GM19372 (cell line): ENCODE measurements at regions not wholly inside any gene's neighbourhood (a gene's known extent, or its start where the extent isn't known, plus 50 kb on each side); places are given as distances from the start of the nearest gene placed in this dataset.
"Not testable (repeated sequence)": the region's sequence is repeated elsewhere in the genome, so short reads cannot be mapped to it uniquely, and the experiment has no call there.

Experiments used
- ATAC-seq: cut with Tn5 transposase; IDR thresholded peaks from one replicate; pipeline ENCODE4 v1.9.1; 2021; ENCODE audit warnings: mild to moderate bottlenecking, low read depth, moderate library complexity; ENCODE audit not compliant: unreplicated experiment

DNA sequence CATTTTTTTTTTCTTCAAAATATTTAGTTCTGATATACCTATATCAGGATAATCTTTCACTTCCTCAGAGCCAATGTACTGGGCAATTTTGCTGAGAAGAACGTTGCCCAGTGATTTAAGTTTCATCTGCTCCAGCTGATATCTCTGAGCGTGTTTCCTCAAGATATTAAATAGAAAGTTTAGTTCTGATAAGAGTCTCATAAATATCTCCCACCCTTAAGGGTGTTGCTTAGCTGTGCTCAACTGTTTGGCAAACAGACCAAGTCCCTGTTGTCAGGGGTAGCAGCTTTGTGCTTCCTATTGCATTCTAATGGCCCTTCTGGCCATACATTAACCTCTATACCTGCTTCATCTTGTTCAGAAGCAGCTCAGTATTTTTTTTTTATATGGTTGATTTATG is 84.7 kb upstream of the GPR141 start:
- no peak for ATAC-seq

DNA sequence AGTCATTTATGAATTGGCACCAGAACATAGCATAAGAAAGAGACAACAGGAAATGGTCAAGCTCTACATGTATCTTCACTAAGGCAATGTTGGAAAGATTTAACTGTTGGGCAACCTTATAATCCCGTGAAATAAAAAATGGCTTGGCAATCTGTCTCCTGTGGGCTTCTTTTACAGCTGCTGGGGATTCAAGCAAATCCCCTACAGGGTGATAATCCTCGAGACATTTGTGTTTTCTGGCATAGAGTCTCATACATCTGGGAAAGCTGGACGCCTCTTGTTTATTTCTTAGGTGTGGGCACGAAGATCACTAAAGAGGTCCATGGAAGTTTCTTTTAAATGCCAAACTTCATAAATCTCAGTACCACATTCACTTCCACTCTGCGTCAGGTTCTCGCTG is 82.2 kb upstream of the GPR141 start:
- ATAC-seq = no peak

DNA sequence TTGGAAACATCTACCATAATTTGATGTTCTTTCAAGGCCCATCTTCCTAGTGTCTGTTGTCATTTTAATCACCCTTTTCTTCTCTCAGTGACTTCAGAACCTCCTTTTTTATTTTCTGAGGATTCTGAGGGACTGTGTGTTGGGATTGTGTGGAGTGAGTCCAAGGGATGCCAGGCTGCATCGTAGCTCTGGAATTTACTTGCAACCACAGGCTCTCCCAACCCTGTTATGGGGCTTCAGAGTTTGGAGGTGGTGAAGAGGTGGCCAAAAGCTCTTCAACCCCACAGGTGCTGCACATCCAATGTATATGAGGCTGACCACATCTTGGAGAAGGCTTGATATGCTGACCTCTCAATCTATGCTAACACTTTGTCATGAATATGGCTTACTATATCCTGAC is 79.5 kb upstream of the GPR141 start:
- no peak for ATAC-seq

DNA sequence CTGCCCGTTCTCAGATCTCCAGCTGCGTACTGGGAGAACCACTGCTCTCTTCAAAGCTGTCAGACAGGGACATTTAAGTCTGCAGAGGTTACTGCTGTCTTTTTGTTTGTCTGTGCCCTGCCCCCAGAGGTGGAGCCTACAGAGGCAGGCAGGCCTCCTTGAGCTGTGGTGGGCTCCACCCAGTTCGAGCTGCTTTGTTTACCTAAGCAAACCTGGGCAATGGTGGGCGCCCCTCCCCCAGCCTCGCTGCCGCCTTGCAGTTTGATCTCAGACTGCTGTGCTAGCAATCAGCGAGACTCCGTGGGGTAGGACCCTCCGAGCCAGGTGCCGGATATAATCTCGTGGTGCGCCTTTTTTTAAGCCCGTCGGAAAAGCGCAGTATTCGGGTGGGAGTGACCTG is 66.2 kb upstream of the GPR141 start:
- not testable (repeated sequence) for ATAC-seq

DNA sequence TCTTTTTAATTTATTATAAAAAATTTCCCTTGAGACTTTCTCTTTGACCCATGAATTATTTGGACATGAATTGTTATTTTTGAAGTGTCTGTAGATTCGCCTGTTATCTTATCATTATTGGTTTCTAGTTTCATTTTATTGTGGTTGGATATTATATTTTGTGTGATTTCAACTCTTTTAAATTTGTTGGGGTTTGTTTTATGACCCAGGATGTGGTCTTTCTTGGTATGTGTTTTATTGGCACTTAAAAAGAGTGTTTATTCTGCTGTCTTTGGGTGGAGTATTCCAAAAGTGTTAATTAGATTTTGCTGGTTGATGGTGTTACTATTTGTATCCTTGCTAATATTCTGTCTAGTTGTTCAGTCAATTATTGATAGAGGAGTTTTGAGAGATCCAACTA is 50.5 kb upstream of the GPR141 start:
- no peak for ATAC-seq
